Neural progenitor cell (in vitro differentiated cells): ENCODE measurements at regions not wholly inside any gene's neighbourhood (a gene's known extent, or its start where the extent isn't known, plus 50 kb on each side); places are given as distances from the start of the nearest gene placed in this dataset.

Source experiments
- DNase-seq: peaks from one replicate; pipeline ENCODE4 v3.0.0-alpha.2; 2016; ENCODE audit warnings: low spot score
- H2AFZ ChIP-seq: fragments of 200-600 bp; sonication (generic); replicated peaks from 2 replicates; pipeline ENCODE4 v1.6.1; 2016; ENCODE audit warnings: antibody characterized with exemption
- H3F3A ChIP-seq: fragments of 200-600 bp; sonication (generic); 2 replicates; pipeline ENCODE4 v1.6.1; 2016; ENCODE audit warnings: antibody characterized with exemption, low read depth
- H3K27ac ChIP-seq: fragments of 200-600 bp; sonication (generic); 2 replicates; pipeline ENCODE4 v1.5.1; 2016; ENCODE audit warnings: mild to moderate bottlenecking
- H3K27me3 ChIP-seq: fragments of 200-600 bp; sonication (generic); 2 replicates; pipeline ENCODE4 v1.6.1; 2016; ENCODE audit warnings: mild to moderate bottlenecking, moderate library complexity
- H3K36me3 ChIP-seq: fragments of 200-600 bp; sonication (generic); 2 replicates; pipeline ENCODE4 v1.5.1; 2016
- H3K4me1 ChIP-seq: fragments of 200-600 bp; sonication (generic); 2 replicates; pipeline ENCODE4 v1.6.1; 2016; ENCODE audit warnings: mixed run types
- H3K4me2 ChIP-seq: fragments of 200-600 bp; sonication (generic); 2 replicates; pipeline ENCODE4 v1.6.1; 2016
- H3K4me3 ChIP-seq: fragments of 200-600 bp; sonication (generic); 2 replicates; pipeline ENCODE4 v1.5.1; 2016
- H3K79me2 ChIP-seq: fragments of 200-600 bp; sonication (generic); 2 replicates; pipeline ENCODE4 v1.6.1; 2016; ENCODE audit warnings: low read depth
- H3K9ac ChIP-seq: fragments of 200-600 bp; sonication (generic); 2 replicates; pipeline ENCODE4 v1.6.1; 2016
- H3K9me3 ChIP-seq: fragments of 200-600 bp; sonication (generic); 2 replicates; pipeline ENCODE4 v1.5.1; 2016; ENCODE audit warnings: low read depth
- H4K20me1 ChIP-seq: fragments of 200-600 bp; sonication (generic); 2 replicates; pipeline ENCODE4 v1.6.1; 2016; ENCODE audit warnings: low read depth
- H3K27ac Mint-ChIP-seq: 3 replicates; pipeline ENCODE4 v1.8.0; 2021; ENCODE audit warnings: mixed read lengths
- H3K27me3 Mint-ChIP-seq: 2 replicates; pipeline ENCODE4 v1.8.0; 2022; ENCODE audit warnings: low read depth, mild to moderate bottlenecking, inconsistent platforms, moderate library complexity, mixed read lengths; ENCODE audit not compliant: insufficient read depth
- H3K36me3 Mint-ChIP-seq: 3 replicates; pipeline ENCODE4 v1.8.0; 2021; ENCODE audit warnings: mixed read lengths
- H3K4me1 Mint-ChIP-seq: 3 replicates; pipeline ENCODE4 v1.8.0; 2021; ENCODE audit warnings: mixed read lengths
- H3K4me3 Mint-ChIP-seq: 3 replicates; pipeline ENCODE4 v1.8.0; 2021; ENCODE audit warnings: mild to moderate bottlenecking, moderate library complexity, mixed read lengths
- H3K9me3 Mint-ChIP-seq: 3 replicates; pipeline ENCODE4 v1.8.0; 2020; ENCODE audit warnings: mixed read lengths
- EZH2 ChIP-seq: fragments of 200-600 bp; sonication (generic); IDR thresholded peaks from 2 replicates; pipeline ENCODE4 v1.6.1; 2017; ENCODE audit warnings: antibody characterized with exemption, mild to moderate bottlenecking, moderate library complexity
- EZH2phosphoT487 ChIP-seq: fragments of 200-600 bp; sonication (generic); IDR thresholded peaks from 2 replicates; pipeline ENCODE4 v1.6.1; 2017; ENCODE audit warnings: antibody characterized with exemption
- TF ChIP-seq, protein P1 (sequence below): fragments of 200-600 bp; sonication (generic); IDR thresholded peaks from 2 replicates; pipeline ENCODE4 v1.5.1; 2017; ENCODE audit warnings: antibody characterized with exemption, mild to moderate bottlenecking

DNA sequence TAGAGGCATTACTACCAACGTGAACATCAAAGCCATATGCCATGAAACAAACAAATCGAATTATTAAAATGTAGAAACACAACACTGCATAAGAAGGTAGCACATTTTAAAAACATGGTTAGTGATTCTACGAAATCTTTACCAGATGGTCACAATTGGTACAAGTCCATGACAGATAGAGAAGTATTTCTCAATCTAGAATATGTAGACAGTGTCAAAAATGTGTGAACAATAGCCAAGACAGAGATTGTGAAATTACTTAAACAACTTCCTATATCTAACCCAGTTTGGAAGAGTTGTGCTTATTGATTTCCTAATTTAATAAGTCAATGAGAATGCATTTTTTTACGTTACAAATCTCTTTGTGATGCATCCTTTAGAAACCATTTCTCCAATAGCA is 1121.6 kb downstream of the MAT2B start:
- no peak for DNase-seq
- Mint-ChIP-seq H3K27ac (no peak overlapping the region), H3K4me1 (no peaks in the 10 kb centered on the region), H3K27me3 (peaks cover 3% of the 10 kb centered on the region), H3K36me3 (no peaks in the 10 kb centered on the region), H3K4me3 (no peak overlapping the region), H3K9me3 (no peaks in the 10 kb centered on the region)
- Histone ChIP-seq H4K20me1 (no peaks in the 10 kb centered on the region), H3K9ac (no peak overlapping the region), H2AFZ (no peak overlapping the region), H3K4me2 (no peak overlapping the region), H3F3A (no peaks in the 10 kb centered on the region), H3K27me3 (no peaks in the 10 kb centered on the region), H3K4me1 (no peaks in the 10 kb centered on the region), H3K79me2 (no peaks in the 10 kb centered on the region), H3K36me3 (no peaks in the 10 kb centered on the region), H3K4me3 (no peak overlapping the region), H3K27ac (no peak overlapping the region), H3K9me3 (no peaks in the 10 kb centered on the region)
- TF ChIP-seq EZH2phosphoT487 (no peak), EZH2 (no peak)
- TF ChIP-seq, protein P1, sequence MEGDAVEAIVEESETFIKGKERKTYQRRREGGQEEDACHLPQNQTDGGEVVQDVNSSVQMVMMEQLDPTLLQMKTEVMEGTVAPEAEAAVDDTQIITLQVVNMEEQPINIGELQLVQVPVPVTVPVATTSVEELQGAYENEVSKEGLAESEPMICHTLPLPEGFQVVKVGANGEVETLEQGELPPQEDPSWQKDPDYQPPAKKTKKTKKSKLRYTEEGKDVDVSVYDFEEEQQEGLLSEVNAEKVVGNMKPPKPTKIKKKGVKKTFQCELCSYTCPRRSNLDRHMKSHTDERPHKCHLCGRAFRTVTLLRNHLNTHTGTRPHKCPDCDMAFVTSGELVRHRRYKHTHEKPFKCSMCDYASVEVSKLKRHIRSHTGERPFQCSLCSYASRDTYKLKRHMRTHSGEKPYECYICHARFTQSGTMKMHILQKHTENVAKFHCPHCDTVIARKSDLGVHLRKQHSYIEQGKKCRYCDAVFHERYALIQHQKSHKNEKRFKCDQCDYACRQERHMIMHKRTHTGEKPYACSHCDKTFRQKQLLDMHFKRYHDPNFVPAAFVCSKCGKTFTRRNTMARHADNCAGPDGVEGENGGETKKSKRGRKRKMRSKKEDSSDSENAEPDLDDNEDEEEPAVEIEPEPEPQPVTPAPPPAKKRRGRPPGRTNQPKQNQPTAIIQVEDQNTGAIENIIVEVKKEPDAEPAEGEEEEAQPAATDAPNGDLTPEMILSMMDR, result no peak

DNA sequence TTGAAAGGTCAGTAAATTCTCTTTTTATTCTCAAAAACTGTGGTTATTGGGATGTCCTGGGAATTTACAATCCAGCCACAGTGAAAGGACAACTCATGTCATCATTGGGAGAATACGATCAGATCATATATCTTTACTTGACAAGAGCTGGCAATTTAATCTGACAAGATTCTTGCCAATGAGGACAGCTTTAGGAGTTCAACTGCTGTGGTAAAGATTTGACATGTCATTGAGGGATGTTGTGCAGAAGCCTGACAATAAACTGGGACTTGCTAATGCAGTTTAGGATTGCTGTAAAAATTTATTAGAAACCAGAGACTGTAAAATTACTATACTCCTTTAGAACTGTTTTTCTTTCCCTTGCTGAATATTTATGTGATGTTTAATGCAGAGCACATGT is 1131.0 kb downstream of the MAT2B start:
- Mint-ChIP-seq H3K4me3 (no peak overlapping the region), H3K4me1 (no peaks in the 10 kb centered on the region), H3K27ac (no peak overlapping the region), H3K36me3 (no peaks in the 10 kb centered on the region), H3K27me3 (no peaks in the 10 kb centered on the region), H3K9me3 (no peaks in the 10 kb centered on the region)
- no peaks in the 10 kb centered on the region for H3F3A ChIP-seq
- H3K9me3 ChIP-seq, result no peaks in the 10 kb centered on the region
- no peaks in the 10 kb centered on the region for H3K4me1 ChIP-seq
- H3K4me3 ChIP-seq, result no peak overlapping the region
- H2AFZ ChIP-seq, result no peak overlapping the region
- H3K27ac ChIP-seq, result no peak overlapping the region
- H3K9ac ChIP-seq, result no peak overlapping the region
- no peaks in the 10 kb centered on the region for H4K20me1 ChIP-seq
- no peak overlapping the region for H3K4me2 ChIP-seq
- TF ChIP-seq EZH2 (no peak), EZH2phosphoT487 (no peak)
- TF ChIP-seq, protein P1, result no peak
- no peaks in the 10 kb centered on the region for H3K27me3 ChIP-seq
- H3K79me2 ChIP-seq, result no peaks in the 10 kb centered on the region
- no peak for DNase-seq
- no peaks in the 10 kb centered on the region for H3K36me3 ChIP-seq

DNA sequence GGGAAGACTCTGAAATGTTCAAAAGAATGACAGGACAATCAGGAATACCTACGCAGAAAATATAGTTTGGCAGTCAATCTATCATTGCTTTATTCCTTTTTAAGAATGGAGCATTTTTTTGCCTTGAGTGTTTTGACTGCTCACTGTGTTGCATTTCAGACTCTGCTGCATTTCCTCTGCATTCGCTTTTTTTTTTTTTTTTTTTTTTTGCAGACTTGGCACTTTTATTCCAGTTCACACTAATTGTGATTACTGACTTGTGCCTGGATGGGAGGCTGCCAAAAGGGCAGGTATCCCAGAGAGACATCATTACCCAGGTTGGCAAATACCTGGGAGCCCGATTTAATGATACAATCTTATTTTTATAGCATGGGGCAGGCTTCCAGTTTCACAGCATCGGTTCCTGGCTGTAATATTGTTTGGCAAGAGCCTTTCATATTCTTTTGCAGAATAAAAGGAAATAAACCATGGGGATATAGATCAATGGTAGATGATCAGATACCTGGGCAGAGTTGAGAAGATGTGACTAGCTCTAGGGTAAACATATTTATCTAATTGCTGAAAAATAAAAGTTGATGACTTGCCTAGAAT is 1132.6 kb downstream of the MAT2B start:
- H3F3A ChIP-seq, result no peaks in the 10 kb centered on the region
- Mint-ChIP-seq H3K4me1 (no peaks in the 10 kb centered on the region), H3K27ac (no peak overlapping the region), H3K36me3 (no peaks in the 10 kb centered on the region), H3K4me3 (no peak overlapping the region), H3K9me3 (no peaks in the 10 kb centered on the region), H3K27me3 (no peaks in the 10 kb centered on the region)
- H3K4me2 ChIP-seq, result no peak overlapping the region
- H3K9me3 ChIP-seq, result no peaks in the 10 kb centered on the region
- H3K4me3 ChIP-seq, result no peak overlapping the region
- DNase-seq, result no peak
- TF ChIP-seq EZH2, result no peak
- no peak overlapping the region for H2AFZ ChIP-seq
- H3K36me3 ChIP-seq, result no peaks in the 10 kb centered on the region
- no peaks in the 10 kb centered on the region for H3K4me1 ChIP-seq
- H3K79me2 ChIP-seq, result no peaks in the 10 kb centered on the region
- H3K27ac ChIP-seq, result no peak overlapping the region
- H4K20me1 ChIP-seq, result no peaks in the 10 kb centered on the region
- no peaks in the 10 kb centered on the region for H3K27me3 ChIP-seq
- H3K9ac ChIP-seq, result no peak overlapping the region

DNA sequence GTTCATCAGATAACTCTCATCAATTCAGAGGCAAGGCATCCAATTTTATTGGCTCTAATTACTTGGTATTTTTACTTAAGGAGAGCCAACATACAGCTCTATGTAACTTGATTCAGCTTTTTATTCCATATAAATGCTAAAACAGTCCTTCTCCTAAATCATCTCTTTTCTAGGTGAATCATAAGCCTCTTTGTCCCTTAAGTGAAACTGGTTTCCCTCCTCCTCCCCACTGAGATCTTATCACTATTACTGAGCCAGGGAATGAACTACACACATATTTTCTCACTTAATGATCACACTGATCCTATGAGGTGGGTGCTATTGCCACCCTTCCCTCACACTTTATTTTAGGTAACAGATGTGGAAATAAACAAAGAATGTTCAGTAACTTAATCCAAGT is 1143.8 kb downstream of the MAT2B start:
- Histone ChIP-seq H3K27ac (no peak overlapping the region), H3K9ac (no peak overlapping the region), H2AFZ (no peak overlapping the region), H3K36me3 (no peaks in the 10 kb centered on the region), H3K4me3 (no peak overlapping the region), H4K20me1 (no peaks in the 10 kb centered on the region), H3F3A (no peaks in the 10 kb centered on the region), H3K4me2 (no peak overlapping the region), H3K79me2 (no peaks in the 10 kb centered on the region), H3K9me3 (no peaks in the 10 kb centered on the region), H3K27me3 (no peaks in the 10 kb centered on the region), H3K4me1 (no peaks in the 10 kb centered on the region)
- no peak for DNase-seq
- Mint-ChIP-seq H3K36me3 (no peaks in the 10 kb centered on the region), H3K4me1 (no peaks in the 10 kb centered on the region), H3K27ac (no peak overlapping the region), H3K9me3 (no peaks in the 10 kb centered on the region), H3K27me3 (no peaks in the 10 kb centered on the region), H3K4me3 (no peak overlapping the region)
- TF ChIP-seq, protein P1, result no peak
- no peak for TF ChIP-seq EZH2phosphoT487
- TF ChIP-seq EZH2, result no peak
